Jurkat, Clone E6-1 (cell line): ENCODE measurements at regions not wholly inside any gene's neighbourhood (a gene's known extent, or its start where the extent isn't known, plus 50 kb on each side); places are given as distances from the start of the nearest gene placed in this dataset.

Experiments used
- DNase-seq: peaks from one replicate; pipeline ENCODE4 v3.0.0-alpha.2; 2011; ENCODE audit warnings: low read depth, low spot score
- H3K4me3 ChIP-seq: 2 replicates; pipeline ENCODE4 v1.5.1; 2011; ENCODE audit warnings: mild to moderate bottlenecking, low read length, control low read depth, moderate library complexity

DNA sequence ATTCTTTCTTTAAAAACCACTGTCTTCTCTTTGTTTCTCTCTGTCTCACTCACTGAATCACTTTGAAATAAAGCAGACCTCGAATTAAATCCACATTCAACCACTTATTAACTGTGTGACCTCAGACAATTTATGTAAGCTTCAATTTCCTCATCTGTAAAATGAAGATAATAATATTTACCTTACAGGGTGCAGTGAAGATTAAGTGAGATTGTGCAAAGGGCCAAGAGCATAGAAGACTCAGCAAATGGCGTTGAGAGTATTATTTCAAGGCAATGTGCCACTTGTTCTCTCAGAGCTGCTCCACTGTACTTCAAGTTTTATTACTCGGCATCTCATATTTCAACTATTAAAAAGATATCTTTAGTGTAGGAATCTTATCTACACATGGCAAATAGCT is 454.2 kb upstream of the HNRNPA3 start:
- no peak for DNase-seq

DNA sequence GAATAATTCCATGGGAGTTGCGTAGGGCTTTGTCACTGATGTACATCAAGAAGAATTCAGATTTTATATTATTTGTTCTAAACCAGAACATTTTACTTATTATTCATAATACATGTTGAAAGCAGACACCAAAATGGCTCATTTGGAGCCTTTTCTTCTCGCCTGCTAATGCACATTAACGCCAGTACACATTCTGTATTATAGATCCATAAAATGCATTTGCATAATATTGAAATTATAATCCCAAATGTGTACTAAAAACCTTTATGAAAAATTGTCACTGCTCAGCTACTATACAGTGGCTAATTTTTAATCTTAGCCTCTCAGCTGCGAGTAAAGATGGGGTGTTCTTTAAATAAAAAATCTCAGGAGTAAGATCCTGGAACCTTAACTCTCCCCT is 452.2 kb upstream of the HNRNPA3 start:
- no peak for DNase-seq
- H3K4me3 ChIP-seq: no peak overlapping the region

More for the DNA sequence above, 454.2 kb upstream of the HNRNPA3 start:
- no peak overlapping the region for H3K4me3 ChIP-seq

DNA sequence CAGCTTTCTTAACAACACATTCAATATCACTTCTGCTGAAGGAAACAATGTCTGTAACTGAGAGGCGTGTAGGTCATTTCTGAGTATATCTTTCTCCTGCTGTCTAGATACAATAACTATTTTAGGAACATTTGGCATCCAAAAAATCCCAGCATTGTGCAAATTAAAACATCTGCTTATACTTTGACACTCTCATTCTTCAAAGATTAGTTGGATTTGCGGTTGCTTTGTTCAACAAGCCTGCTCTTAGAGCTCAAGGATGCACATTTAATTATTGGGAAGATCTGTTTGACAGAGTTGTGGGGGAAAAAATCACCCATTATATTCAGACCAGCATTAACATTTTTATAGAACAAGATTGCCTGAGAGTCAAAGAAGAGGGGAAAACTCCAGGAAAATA is 449.5 kb upstream of the HNRNPA3 start:
- H3K4me3 ChIP-seq: no peak overlapping the region
- no peak for DNase-seq

DNA sequence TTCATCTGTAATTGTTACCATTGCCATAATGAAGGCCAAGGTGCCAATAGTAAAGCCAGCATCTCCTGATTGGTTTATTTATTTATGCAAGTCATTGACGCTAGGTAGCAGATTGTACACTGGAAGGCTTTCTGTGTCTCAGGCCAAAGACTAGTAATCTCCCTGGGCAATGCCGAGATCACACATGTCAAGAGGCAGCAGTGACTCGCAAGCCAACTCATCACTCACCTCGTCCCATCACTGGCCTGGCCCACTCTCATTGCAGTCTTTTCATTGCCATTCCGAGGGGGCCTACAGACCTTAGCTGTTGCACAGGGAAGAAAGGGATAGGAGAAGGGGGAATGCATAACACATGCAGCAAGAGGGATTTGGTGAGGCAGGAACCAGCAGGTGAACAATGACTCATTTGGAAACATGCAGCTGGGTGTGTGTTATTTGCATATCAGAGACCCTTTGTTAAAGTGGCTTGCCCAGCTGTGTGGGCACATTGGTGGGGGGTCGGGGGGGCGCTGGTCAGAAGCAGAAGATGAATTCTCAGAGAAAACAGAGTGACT is 448.7 kb upstream of the HNRNPA3 start:
- no peak for DNase-seq
- H3K4me3 ChIP-seq: no peak overlapping the region

DNA sequence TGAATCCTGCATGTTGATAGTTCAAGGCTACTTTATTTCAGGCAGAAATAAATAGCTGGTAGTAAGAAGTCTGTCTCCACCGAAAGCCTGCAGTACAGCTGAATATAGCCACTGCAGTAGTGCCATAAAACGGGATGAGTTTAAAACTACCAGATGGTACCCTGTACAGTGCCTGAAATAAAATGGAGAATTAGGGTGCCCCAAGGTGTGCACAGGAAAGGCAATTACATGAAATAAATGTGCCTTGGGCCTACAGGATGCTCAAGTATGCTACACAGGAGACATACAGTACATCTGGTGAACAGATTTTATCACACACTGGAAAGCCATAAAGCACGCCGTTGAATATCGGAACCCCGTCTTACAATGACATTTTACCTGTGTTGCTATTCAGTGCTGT is 447.7 kb upstream of the HNRNPA3 start:
- H3K4me3 ChIP-seq: no peak overlapping the region

DNA sequence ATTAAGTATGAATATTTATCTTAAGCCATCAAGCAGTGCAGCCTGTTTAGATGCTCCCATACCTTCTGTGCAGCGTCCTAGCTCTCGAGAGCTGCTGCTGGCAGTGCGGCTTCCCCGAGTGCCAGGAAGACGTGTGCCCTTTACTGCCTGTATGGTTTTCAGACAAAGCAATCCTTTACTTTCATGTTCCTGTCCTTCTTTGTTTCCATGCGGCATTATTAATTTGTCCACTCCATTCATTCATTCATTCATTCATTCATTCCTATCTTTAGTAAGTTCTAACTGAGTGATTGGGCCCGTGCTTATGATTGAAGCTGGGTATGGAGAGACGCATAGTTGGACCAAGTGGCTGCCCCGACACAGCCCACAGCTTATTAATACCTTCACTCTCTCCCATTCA is 446.6 kb upstream of the HNRNPA3 start:
- DNase-seq: no peak
- no peak overlapping the region for H3K4me3 ChIP-seq

More for the DNA sequence above, 447.7 kb upstream of the HNRNPA3 start:
- DNase-seq: no peak

DNA sequence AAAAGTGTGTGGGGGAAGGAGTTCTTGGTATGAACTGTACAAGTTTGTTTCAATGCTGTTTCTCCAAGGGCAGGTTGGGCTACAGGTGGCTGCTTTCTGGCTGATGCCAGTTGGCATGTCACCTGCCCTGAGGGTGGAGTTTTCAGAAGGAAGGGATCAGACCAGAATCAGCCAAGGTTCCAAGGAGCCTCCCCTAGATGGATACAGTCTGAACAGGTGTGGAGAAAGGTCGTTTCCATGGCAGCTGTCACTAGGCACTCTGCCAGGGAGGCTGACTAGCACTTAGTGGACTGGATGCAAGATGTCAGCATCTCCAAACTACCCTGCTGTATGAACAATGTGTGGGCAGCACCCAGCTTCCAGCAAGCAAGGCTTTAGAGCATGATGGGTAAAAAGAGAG is 444.4 kb upstream of the HNRNPA3 start:
- H3K4me3 ChIP-seq: no peak overlapping the region
- no peak for DNase-seq

DNA sequence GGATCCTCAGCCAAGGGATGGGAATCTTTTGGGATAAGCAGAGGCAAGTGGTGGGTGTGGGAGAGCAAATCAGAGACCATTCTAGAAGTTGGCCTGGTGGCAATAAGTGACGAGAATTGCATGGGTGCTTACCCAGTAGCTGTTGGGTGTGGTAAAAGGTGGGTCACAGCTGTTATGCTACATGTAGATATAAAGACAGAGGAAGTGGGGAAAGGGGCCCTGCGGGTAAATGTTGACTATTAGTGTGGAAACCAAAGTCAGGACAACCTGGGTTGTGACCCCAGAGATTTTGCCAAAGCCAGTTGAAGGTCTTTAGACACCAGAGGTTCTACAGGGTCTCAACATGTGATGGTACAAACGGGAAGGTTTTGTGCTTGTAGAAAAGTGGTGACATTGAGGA is 443.6 kb upstream of the HNRNPA3 start:
- H3K4me3 ChIP-seq: no peak overlapping the region
- peak; percentile 41 for DNase-seq

DNA sequence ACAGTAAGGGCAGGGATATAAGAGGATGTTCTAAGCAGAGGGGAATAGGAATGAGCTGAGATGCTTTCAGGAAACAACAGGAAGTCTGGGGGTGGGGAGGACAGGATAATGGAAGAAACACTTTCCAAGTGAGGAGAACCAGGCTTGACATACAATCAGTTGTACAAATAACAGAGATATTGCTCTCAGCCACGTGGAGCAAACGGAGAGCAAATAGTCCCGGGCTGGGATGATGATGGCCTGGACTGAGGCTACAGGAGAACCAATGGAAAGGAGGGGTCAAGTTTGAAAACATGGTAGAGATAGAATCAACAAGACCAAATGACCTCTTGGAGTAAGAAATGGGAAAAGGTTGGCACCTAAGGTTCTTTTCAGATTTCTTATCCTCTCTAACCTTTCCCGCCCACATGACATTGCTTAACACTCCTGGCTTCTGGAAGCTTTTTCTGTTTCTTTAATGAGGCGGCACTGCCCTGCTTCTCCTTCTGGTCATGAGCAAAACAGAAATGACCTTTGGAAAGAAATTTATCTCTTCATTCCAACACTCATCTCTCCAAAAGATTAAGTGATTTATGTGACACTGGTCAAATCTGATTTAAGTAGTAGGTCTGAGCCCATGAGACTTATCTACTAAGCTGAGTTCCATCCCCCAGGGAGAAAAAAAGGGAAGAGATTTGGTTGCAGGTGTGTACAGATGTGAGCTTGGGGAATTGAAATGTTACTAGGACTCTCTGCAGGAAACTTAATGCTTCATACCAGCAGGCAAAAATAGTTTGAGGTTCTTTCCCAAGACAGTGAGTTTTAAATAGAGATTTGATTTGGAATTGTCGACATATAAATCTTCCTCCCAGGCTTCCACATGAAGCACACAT is 442.9 kb upstream of the HNRNPA3 start:
- H3K4me3 ChIP-seq: no peak overlapping the region
- no peak for DNase-seq

DNA sequence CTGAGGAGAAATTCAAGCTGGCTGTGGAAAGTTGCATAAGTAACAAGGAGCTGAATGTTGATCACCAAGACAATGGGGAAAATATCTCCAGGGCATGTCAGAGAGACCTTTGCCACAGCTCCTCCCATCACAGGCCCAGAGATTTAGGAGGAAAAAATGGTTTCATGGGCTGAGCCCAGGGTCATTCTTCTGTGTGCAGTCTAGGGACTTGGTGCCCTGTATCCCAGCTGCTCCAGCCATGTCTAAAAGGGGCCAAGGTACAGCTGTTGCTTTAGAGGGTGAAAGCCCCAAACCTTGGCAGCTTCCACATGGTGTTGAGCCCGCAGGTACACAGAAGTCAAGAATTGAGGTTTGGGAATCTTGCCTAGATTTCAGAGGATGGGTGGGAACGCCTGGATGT is 439.8 kb upstream of the HNRNPA3 start:
- no peak for DNase-seq
- no peak overlapping the region for H3K4me3 ChIP-seq

DNA sequence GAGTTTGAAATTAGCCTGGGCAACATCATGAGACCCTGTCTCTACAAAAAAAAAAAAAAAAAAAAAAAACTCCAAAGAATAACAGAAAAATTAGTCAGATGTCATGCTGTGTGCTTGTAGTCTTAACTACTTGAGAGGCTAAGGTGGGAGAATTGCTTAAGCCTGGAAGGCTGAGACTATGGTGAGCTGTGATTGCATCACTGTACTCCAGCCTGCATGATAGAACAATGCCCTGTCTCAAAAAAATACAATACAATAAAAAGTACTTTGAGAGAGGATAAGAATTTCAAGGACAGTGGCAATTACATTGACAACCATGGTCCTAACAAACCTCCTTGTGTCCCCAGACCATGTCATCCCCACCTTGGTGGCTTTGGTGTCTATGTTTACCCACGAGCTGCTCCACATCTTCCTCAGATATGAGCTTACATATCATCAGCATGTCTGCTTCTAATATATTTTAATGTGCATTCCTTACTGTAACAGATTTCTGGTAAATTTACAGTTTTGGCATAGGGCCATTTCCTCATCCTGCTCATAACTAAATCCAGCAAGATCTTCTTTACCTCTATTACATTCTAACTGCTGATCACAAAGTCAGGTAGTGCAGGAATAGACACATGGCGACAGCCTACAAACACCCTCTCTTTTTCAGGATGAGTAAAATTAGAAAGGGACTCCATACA is 437.7 kb upstream of the HNRNPA3 start:
- no peak for DNase-seq
- no peak overlapping the region for H3K4me3 ChIP-seq

DNA sequence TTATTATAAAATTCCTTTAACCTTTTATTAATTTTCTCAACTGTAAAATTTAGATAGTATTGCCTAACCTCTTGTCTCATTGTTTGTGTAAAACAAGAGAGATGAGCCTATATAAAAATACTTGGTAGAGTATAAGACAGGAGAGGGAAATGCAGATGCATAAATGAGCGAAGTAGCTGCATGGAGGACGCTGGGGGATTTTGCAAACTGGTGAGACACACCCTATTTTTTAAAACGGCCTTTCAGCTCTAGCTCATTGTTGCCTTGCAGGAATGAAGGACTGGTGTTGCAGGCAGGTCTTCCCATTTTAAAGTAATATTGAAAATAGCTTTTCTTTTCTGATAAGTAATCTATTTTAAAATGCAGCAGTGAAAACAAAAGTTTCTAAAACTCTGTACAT is 435.3 kb upstream of the HNRNPA3 start:
- DNase-seq: no peak
- H3K4me3 ChIP-seq: no peak overlapping the region

DNA sequence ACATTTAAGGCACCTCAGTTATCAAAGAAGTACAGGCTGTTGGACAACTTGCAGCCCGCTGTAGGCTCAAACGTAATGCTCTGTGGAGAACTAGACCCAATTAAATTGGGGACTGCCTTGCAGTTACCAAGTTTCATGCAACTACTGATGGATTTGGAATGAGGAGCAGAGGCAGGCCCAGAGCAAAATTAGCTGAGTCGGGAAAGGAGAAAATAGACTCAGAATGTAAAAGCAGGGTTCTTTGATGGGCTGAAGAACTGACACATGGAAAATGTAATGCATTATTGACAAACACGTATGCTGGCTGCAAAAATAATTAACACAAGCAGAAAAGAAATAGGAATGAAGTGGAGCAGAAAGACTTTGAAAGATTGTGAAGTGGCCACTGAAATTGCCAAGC is 432.7 kb upstream of the HNRNPA3 start:
- H3K4me3 ChIP-seq: no peak overlapping the region

DNA sequence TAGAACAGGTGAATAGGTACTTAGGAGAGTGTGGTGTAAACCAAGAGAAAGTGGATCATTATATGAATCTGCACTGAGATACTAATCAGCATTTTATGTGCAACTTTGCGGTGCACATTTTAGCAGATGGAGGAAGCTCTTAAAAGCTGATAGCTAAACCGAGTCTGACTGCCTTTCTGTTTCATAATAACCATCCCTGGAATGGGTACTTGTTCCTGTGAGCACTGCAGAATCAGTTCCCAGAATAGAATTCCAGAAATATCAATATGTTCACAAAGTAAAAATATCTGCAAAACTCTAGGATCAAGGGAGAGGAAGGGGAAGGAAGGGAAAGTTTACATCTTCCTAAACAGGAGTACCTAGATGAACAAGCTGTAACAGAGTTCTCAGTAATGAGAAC is 432.2 kb upstream of the HNRNPA3 start:
- DNase-seq: no peak
- H3K4me3 ChIP-seq: no peak overlapping the region

More for the DNA sequence above, 432.7 kb upstream of the HNRNPA3 start:
- no peak for DNase-seq

DNA sequence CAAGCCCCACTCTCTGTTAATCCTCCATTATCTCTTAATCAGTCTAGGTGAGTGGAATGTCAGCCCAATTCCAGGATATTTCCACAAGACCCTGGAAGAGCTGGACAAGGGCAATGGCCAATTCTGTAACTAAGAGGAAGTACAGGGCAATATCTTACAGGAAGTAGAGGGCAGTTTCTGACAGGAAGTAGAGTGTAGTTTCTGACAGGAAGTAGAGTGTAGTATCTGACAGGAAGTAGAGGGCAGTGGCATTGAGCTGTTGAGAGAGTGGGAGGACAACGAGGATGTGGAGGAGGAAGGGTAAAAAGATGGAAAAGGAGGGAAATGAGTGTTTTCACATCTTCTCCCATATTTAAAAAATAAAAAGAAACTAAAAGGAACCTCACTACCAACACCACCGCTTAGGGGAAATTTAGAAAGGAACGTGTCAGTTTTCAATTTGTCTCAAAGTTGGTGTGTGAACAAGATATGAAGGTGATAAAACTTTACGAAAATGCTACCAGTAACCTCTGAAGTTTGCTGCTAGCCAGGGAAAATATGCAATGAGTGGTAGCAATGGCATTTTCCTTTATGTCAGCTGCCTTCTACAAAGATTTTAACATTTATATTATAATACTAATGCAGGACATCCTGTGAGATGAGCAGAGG is 430.9 kb upstream of the HNRNPA3 start:
- DNase-seq: peak; percentile 16

DNA sequence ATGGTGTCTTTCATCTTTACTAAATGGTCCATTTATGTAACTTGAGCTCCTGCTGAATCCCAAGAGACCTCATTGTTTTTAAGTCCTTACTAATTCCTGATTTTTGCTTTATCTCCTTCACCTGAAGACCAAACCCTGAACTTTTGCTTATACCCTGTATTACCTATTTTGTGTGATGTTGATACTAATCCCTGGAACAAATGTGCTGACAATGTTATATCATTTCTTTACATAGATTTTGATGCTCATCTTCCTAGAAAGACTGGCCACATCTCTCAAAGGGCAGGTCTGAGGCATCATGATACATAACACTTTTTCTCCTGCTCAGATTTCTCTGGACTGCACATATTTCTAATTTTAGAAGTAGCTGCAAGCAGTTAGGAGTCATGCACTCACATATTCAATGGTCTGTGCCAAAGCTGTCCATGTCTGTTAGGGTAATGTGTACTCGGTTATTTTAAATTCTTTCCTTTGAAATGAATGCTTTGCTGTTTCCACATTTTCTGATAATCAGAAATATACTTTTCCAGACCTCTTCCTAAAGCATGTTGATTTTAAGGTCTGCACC is 427.9 kb upstream of the HNRNPA3 start:
- DNase-seq: no peak
- H3K4me3 ChIP-seq: no peak overlapping the region

More for the DNA sequence above, 430.9 kb upstream of the HNRNPA3 start:
- H3K4me3 ChIP-seq: no peak overlapping the region

DNA sequence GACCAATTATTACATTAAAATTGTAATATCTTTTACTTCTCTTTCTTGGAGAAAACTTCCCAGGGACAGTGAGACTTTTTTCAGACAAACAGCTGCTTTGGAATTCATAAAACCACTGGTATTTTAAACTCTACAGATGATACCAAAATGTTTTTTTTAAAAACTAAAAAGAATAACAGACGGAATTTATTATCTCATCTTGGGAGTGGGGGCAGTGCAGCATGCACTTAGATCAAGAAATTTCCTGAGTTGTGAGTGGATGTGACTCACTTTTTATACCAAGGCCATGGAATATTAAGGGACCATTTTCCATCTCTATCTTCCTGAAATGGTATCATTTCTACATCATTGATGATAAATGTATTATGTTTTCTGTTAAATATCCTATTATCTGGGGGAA is 422.8 kb upstream of the HNRNPA3 start:
- H3K4me3 ChIP-seq: no peak overlapping the region
- DNase-seq: no peak

DNA sequence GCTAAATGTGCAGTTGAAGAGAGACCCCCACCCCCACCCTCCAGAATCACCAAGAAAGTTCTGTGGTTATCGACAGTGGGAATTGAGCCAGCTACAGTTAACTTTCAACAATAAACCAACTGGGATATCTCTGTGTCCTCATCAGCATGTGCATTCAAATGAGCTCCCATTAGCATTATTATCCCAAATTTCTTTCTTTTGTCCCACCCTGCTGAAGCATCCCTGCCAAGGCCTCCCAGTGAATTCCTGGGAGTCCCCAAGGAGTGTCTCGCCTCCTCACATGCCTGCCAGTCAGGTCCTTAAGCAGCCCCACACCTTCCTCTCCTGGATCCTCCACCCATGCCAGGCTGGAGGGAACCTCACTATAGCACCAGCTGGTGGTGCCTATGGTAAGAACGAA is 422.1 kb upstream of the HNRNPA3 start:
- no peak for DNase-seq
- no peak overlapping the region for H3K4me3 ChIP-seq

DNA sequence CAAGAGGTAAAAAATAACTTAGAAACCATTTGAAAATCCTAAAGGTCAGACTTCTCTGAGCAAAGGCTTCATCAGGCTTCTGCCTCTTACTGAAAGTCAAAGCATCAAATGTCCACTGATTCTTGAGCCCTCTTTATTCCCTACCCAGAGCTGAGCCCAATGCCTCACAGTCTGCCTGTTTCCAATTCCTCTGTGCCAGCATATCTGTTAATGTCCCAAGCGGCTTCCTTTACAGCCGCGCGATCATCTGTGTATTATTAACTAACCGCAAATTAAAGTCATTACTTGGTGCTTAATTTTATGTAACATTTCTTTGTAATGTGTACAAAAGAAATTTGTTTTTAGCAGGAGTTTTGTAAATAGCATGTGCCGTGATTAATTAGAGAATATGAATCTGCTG is 418.8 kb upstream of the HNRNPA3 start:
- no peak for DNase-seq
- H3K4me3 ChIP-seq: no peak overlapping the region

DNA sequence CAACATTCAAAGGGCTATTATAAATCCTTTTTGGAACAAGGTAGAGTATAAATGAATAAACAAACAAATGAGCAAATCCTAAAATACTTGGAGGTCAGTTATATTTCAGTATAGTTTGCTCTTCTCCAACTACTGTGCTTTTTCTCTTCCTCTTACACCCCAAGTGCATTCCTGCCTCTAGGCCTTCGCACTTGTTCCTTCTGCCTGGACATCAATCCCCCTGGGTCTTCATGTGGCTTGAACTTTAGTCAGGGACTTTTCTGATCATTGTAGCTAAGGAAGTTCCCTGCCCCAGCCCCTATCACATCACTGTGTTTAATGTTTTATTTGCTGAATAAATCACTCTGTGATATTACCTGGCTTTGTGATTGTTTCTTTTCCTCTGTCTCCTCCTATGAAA is 418.2 kb upstream of the HNRNPA3 start:
- no peak for DNase-seq
- no peak overlapping the region for H3K4me3 ChIP-seq
